Neural cell (in vitro differentiated cells): ENCODE measurements at regions not wholly inside any gene's neighbourhood (a gene's known extent, or its start where the extent isn't known, plus 50 kb on each side); places are given as distances from the start of the nearest gene placed in this dataset.

ENCODE experiments used
- CTCF ChIP-seq: fragments of 450-650 bp; IDR thresholded peaks from 2 replicates; pipeline ENCODE4 v1.5.1; 2014; ENCODE audit warnings: antibody characterized with exemption, mild to moderate bottlenecking, moderate library complexity; ENCODE audit not compliant: poor library complexity, severe bottlenecking
- MXI1 ChIP-seq: fragments of 450-650 bp; conservative IDR thresholded peaks from 2 replicates; pipeline ENCODE4 v1.6.1; 2014; ENCODE audit warnings: antibody characterized with exemption, mild to moderate bottlenecking; ENCODE audit not compliant: poor library complexity, severe bottlenecking

- TF ChIP-seq CTCF (no peak), MXI1 (no peak)
Measured at GRCh38 chr7:46397591-46397990, 476.5 kb upstream of the IGFBP3 start.
